CD14-positive monocyte (primary cell): ENCODE measurements at regions not wholly inside any gene's neighbourhood (a gene's known extent, or its start where the extent isn't known, plus 50 kb on each side); places are given as distances from the start of the nearest gene placed in this dataset.

Experiments
- DNase-seq, 3 donors: peaks; one replicate each; pipeline ENCODE4 v3.0.0-alpha.2; 2011 to 2022
- H2AFZ ChIP-seq: 2 replicates; pipeline ENCODE4 v1.6.0; 2012; ENCODE audit warnings: mild to moderate bottlenecking, low read depth, low read length, inconsistent platforms; ENCODE audit not compliant: insufficient read depth, poor library complexity, severe bottlenecking
- H3K27ac ChIP-seq, 2 donors: 1 replicate in 1 of 2; 2 replicates in 1 of 2; pipeline ENCODE4 v1.5.1; 2012 to 2013; ENCODE audit warnings: low read length in 2 of 2, control low read depth in 1 of 2, inconsistent platforms in 1 of 2, low read depth in 1 of 2, mild to moderate bottlenecking in 1 of 2
- H3K27me3 ChIP-seq, 2 donors: one replicate each; pipeline versions ENCODE4 v1.6.0 to v1.6.1; 2011 to 2013; ENCODE audit warnings: low read length in 2 of 2; ENCODE audit not compliant: control insufficient read depth in 2 of 2, insufficient read depth in 2 of 2
- H3K36me3 ChIP-seq, 2 donors: replicated peaks in 1 of 2; 1 replicate in 1 of 2; 2 replicates in 1 of 2; pipeline versions ENCODE4 v1.5.1 to v1.6.1; 2012 to 2013; ENCODE audit warnings: low read length in 2 of 2, control low read depth in 1 of 2, inconsistent platforms in 1 of 2, mild to moderate bottlenecking in 1 of 2; ENCODE audit not compliant: insufficient read depth in 2 of 2, control insufficient read depth in 1 of 2
- H3K4me1 ChIP-seq, 2 donors: 1 replicate in 1 of 2; 2 replicates in 1 of 2; pipeline versions ENCODE4 v1.5.1 to v1.6.1; 2012 to 2013; ENCODE audit warnings: low read length in 2 of 2, control low read depth in 1 of 2, inconsistent platforms in 1 of 2, mild to moderate bottlenecking in 1 of 2, moderate library complexity in 1 of 2; ENCODE audit not compliant: insufficient read depth in 2 of 2, control insufficient read depth in 1 of 2
- H3K4me2 ChIP-seq: replicated peaks from 2 replicates; pipeline ENCODE3; 2012; ENCODE audit warnings: low read length, moderate library complexity, mild to moderate bottlenecking; ENCODE audit not compliant: poor library complexity, severe bottlenecking; ENCODE audit errors: extremely low read depth
- H3K4me3 ChIP-seq, 3 experiments: fragments of 200-600 bp in 1 of 3; sonication (generic) in 1 of 3; replicated peaks in 1 of 3; 1 replicate in 2 of 3; 2 replicates in 1 of 3; pipeline ENCODE4 v1.5.1; 2011 to 2013; ENCODE audit warnings: low read length in 3 of 3, mild to moderate bottlenecking in 3 of 3, control low read depth in 2 of 3, low read depth in 2 of 3, inconsistent platforms in 1 of 3, moderate library complexity in 1 of 3
- H3K79me2 ChIP-seq: 2 replicates; pipeline ENCODE4 v1.6.0; 2012; ENCODE audit warnings: mild to moderate bottlenecking, control low read depth, inconsistent platforms, low read length, moderate library complexity; ENCODE audit not compliant: insufficient read depth
- H3K9ac ChIP-seq: 2 replicates; pipeline ENCODE4 v1.6.0; 2017; ENCODE audit warnings: low read length, mild to moderate bottlenecking; ENCODE audit not compliant: insufficient read depth, poor library complexity, severe bottlenecking
- H3K9me3 ChIP-seq, 2 donors: replicated peaks in 1 of 2; 1 replicate in 1 of 2; 2 replicates in 1 of 2; pipeline versions ENCODE4 v1.5.1 to v1.6.1; 2012 to 2013; ENCODE audit warnings: low read length in 2 of 2, control low read depth in 1 of 2; ENCODE audit not compliant: control insufficient read depth in 1 of 2, insufficient read depth in 1 of 2
- H4K20me1 ChIP-seq: 2 replicates; pipeline ENCODE4 v1.6.0; 2012; ENCODE audit warnings: mild to moderate bottlenecking, low read length, control low read depth, moderate library complexity; ENCODE audit not compliant: insufficient read depth
- H3K27ac Mint-ChIP-seq, 7 donors: one replicate each; pipeline ENCODE4 v1.8.0; 2020; ENCODE audit warnings: mild to moderate bottlenecking in 7 of 7, mixed read lengths in 7 of 7, moderate library complexity in 6 of 7, inconsistent platforms in 2 of 7
- H3K27me3 Mint-ChIP-seq, 3 donors: one replicate each; pipeline ENCODE4 v1.8.0; 2021 to 2022; ENCODE audit warnings: low read depth in 3 of 3, mild to moderate bottlenecking in 3 of 3, mixed read lengths in 3 of 3, moderate library complexity in 3 of 3, inconsistent platforms in 1 of 3
- H3K36me3 Mint-ChIP-seq, 2 donors: one replicate each; pipeline ENCODE4 v1.8.0; 2020; ENCODE audit warnings: mixed read lengths in 2 of 2, inconsistent platforms in 1 of 2, mild to moderate bottlenecking in 1 of 2
- H3K4me1 Mint-ChIP-seq: one replicate; pipeline ENCODE4 v1.8.0; 2020; ENCODE audit warnings: mild to moderate bottlenecking, mixed read lengths
- H3K4me3 Mint-ChIP-seq, 2 donors: one replicate each; pipeline ENCODE4 v1.8.0; 2020; ENCODE audit warnings: mild to moderate bottlenecking in 2 of 2, mixed read lengths in 2 of 2, moderate library complexity in 1 of 2
- H3K9me3 Mint-ChIP-seq, 7 donors: one replicate each; pipeline ENCODE4 v1.8.0; 2020 to 2022; ENCODE audit warnings: mixed read lengths in 7 of 7, mild to moderate bottlenecking in 6 of 7, moderate library complexity in 6 of 7, inconsistent platforms in 2 of 7
- CTCF ChIP-seq: fragments of 200-600 bp; IDR thresholded peaks from one replicate; pipeline ENCODE4 v1.8.0; 2022; ENCODE audit warnings: antibody characterized with exemption, mild to moderate bottlenecking
- WGBS: methylation state at CpG from one replicate; pipeline ENCODE4 v1.1.5; 2013; ENCODE audit warnings: missing lambda C conversion rate; ENCODE audit not compliant: insufficient coverage; 5-methylcytosine and 5-hydroxymethylcytosine counted together
- intact Hi-C, 2 donors: fragments of 100-400 bp; cut with micrococcal nuclease; formaldehyde crosslinking; loops; one replicate each; pipeline versions ENCODE4 v1.15.0 to v1.15.1; 2023

GRCh38 chr10:130844310-130844709, 467.2 kb downstream of the TCERG1L start:
- Histone ChIP-seq H2AFZ (no peak overlapping the region), H3K4me3 (no peak overlapping the region), H3K9me3 (no peaks in the 10 kb centered on the region), H3K4me2 (no peak overlapping the region), H3K27me3 (no peaks in the 10 kb centered on the region), H3K79me2 (no peaks in the 10 kb centered on the region), H3K27ac (no peak overlapping the region), H3K4me1 (no peaks in the 10 kb centered on the region), H4K20me1 (no peaks in the 10 kb centered on the region), H3K36me3 (no peaks in the 10 kb centered on the region), H3K9ac (no peak overlapping the region)
- intact Hi-C loops: no loop called here
- no peak overlapping the region for H3K27ac Mint-ChIP-seq
- H3K9me3 Mint-ChIP-seq: peaks cover 0 to 12% (median 1%) of the 10 kb centered on the region in 7 donors
- 53% methylated on average over 5 of the region's 7 CpGs for WGBS
- no peak for DNase-seq
- TF ChIP-seq CTCF: no peak
- no peak overlapping the region for H3K4me3 Mint-ChIP-seq
- no peaks in the 10 kb centered on the region for H3K4me1 Mint-ChIP-seq
- H3K36me3 Mint-ChIP-seq: no peaks in the 10 kb centered on the region
- H3K27me3 Mint-ChIP-seq: peaks cover 0 to 6% (median 2%) of the 10 kb centered on the region in 3 donors

GRCh38 chr10:130847170-130847569, 464.4 kb downstream of the TCERG1L start:
- H3K27ac Mint-ChIP-seq: no peak overlapping the region
- peaks cover 4 to 23% (median 6%) of the 10 kb centered on the region in 7 donors for H3K9me3 Mint-ChIP-seq
- Histone ChIP-seq H3K4me3 (no peak overlapping the region), H3K27ac (no peak overlapping the region), H3K9me3 (no peaks in the 10 kb centered on the region), H3K4me1 (no peaks in the 10 kb centered on the region), H3K9ac (no peak overlapping the region), H3K36me3 (no peaks in the 10 kb centered on the region), H3K79me2 (no peaks in the 10 kb centered on the region), H2AFZ (no peak overlapping the region), H3K27me3 (no peaks in the 10 kb centered on the region), H3K4me2 (no peak overlapping the region), H4K20me1 (no peaks in the 10 kb centered on the region)
- DNase-seq: no peak
- intact Hi-C loops: no loop called here
- H3K4me3 Mint-ChIP-seq: no peak overlapping the region
- H3K36me3 Mint-ChIP-seq: no peaks in the 10 kb centered on the region
- WGBS: 0% methylated on average over 1 of the region's 1 CpG
- peaks cover 0 to 8% (median 0%) of the 10 kb centered on the region in 3 donors for H3K27me3 Mint-ChIP-seq
- TF ChIP-seq CTCF: no peak
- H3K4me1 Mint-ChIP-seq: no peaks in the 10 kb centered on the region
